ACHN (cell line): ENCODE measurements at regions not wholly inside any gene's neighbourhood (a gene's known extent, or its start where the extent isn't known, plus 50 kb on each side); places are given as distances from the start of the nearest gene placed in this dataset.

Experiments used
- DNase-seq: peaks from one replicate; pipeline ENCODE4 v3.0.0-alpha.2; 2015
- in situ Hi-C: cut with HindIII; loops from 2 replicates; pipeline ENCODE4 v1.10.0; 2017; ENCODE audit warnings: low sequenced_read_pairs, low pct_ligation_motif_present, low pct_unique_long_range_greater_than_20kb

GRCh38 chr3:182737825-182738224 is 55.5 kb upstream of the ATP11B start:
- no peak for DNase-seq
- in situ Hi-C loops: no loop called here

- no peak for DNase-seq
- in situ Hi-C loops: no loop called here
These were observed 54.5 kb upstream of the ATP11B start for GRCh38 chr3:182738583-182739411.

GRCh38 chr3:182739619-182740018 is 53.7 kb upstream of the ATP11B start:
- in situ Hi-C loops: no loop called here
- DNase-seq: no peak

GRCh38 chr3:182740710-182741109 is 52.6 kb upstream of the ATP11B start:
- in situ Hi-C loops: no loop called here
- DNase-seq: peak; percentile 48

GRCh38 chr3:182741214-182741613 is 52.1 kb upstream of the ATP11B start:
- in situ Hi-C loops: no loop called here
- no peak for DNase-seq
